ENCODE measurements at regions not wholly inside any gene's neighbourhood (a gene's known extent, or its start where the extent isn't known, plus 50 kb on each side); places are given as distances from the start of the nearest gene placed in this dataset.
"Not testable (repeated sequence)": the region's sequence is repeated elsewhere in the genome, so short reads cannot be mapped to it uniquely, and the experiment has no call there.

DNA sequence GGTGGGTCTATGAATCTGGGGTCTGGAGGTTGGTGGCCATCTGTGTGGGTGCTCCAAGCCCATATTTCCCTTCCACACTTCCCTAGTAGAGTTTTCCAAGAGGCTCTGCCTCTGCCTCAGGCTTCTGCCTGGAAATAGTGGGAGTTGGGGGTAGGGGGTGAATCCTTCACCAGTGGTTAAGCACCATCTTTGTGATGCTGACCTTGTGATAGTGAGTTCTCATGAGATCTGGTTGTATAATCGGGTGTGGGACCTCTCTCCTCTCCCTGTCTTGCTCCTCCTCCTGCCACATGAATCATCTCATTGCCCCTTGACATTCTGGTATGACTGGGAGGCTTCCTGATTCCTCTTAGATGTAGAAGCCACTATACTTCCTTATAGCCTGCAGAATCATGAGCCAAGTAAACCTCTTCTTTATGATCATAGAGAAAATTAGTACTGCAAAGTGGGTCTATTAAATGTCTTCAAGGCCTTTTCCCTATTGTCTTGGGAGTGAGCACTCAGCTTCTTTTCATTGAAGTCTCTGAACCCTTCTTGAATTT, 829.8 kb downstream of the FOXD4L5 start:
- TF ChIP-seq, protein P1, sequence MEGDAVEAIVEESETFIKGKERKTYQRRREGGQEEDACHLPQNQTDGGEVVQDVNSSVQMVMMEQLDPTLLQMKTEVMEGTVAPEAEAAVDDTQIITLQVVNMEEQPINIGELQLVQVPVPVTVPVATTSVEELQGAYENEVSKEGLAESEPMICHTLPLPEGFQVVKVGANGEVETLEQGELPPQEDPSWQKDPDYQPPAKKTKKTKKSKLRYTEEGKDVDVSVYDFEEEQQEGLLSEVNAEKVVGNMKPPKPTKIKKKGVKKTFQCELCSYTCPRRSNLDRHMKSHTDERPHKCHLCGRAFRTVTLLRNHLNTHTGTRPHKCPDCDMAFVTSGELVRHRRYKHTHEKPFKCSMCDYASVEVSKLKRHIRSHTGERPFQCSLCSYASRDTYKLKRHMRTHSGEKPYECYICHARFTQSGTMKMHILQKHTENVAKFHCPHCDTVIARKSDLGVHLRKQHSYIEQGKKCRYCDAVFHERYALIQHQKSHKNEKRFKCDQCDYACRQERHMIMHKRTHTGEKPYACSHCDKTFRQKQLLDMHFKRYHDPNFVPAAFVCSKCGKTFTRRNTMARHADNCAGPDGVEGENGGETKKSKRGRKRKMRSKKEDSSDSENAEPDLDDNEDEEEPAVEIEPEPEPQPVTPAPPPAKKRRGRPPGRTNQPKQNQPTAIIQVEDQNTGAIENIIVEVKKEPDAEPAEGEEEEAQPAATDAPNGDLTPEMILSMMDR (IDR thresholded peaks at IDR 0.05), result not testable (repeated sequence)
- TF ChIP-seq POLR2A (IDR thresholded peaks at IDR 0.05), result not testable (repeated sequence)

Measured in vagina (tissue), 2 donors.